Duodenal mucosa (tissue), 2 donors: ENCODE measurements at regions not wholly inside any gene's neighbourhood (a gene's known extent, or its start where the extent isn't known, plus 50 kb on each side); places are given as distances from the start of the nearest gene placed in this dataset.
"Not testable (repeated sequence)": the region's sequence is repeated elsewhere in the genome, so short reads cannot be mapped to it uniquely, and the experiment has no call there.

Source experiments
- H3K27ac ChIP-seq: one replicate; pipeline ENCODE4 v1.7.0; 2013; ENCODE audit warnings: low read depth, low read length
- H3K27me3 ChIP-seq, 2 donors: one replicate each; pipeline ENCODE4 v1.7.0; 2013; ENCODE audit warnings: low read length in 2 of 2, control low read depth in 1 of 2; ENCODE audit not compliant: insufficient read depth in 2 of 2, control insufficient read depth in 1 of 2
- H3K36me3 ChIP-seq, 2 donors: one replicate each; pipeline ENCODE4 v1.7.0; 2013; ENCODE audit warnings: low read length in 2 of 2, control low read depth in 1 of 2; ENCODE audit not compliant: insufficient read depth in 2 of 2, control insufficient read depth in 1 of 2
- H3K4me1 ChIP-seq, 2 donors: one replicate each; pipeline ENCODE4 v1.7.0; 2013; ENCODE audit warnings: low read length in 2 of 2, control low read depth in 1 of 2; ENCODE audit not compliant: insufficient read depth in 2 of 2, control insufficient read depth in 1 of 2
- H3K4me3 ChIP-seq, 2 donors: one replicate each; pipeline ENCODE4 v1.7.0; 2013; ENCODE audit warnings: low read length in 2 of 2, low read depth in 1 of 2
- H3K9ac ChIP-seq, 2 donors: one replicate each; pipeline ENCODE4 v1.7.0; 2013; ENCODE audit warnings: low read length in 2 of 2, low read depth in 1 of 2
- H3K9me3 ChIP-seq, 2 donors: one replicate each; pipeline ENCODE4 v1.7.0; 2013; ENCODE audit warnings: low read length in 2 of 2, control low read depth in 1 of 2; ENCODE audit not compliant: control insufficient read depth in 1 of 2

DNA sequence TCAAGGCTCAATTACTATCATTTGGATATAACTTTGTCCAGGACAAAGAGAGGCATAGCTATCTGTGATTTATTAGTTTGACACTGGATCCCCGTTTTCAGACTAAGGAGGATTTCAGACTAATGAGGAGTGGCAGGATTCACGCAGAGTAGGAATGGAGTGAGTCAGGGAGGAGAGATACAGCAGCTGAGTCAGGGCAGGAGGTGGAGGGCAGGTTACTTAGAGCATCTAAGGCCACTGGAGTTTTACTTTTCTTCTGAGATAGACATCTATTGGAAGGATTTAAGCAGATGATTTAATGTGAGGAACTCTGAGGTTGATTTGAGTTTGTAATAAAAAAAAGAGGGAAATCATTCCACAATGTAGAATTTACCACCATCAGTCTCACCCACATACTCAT, 110.6 kb downstream of the RPIA start:
- not testable (repeated sequence) for H3K27me3 ChIP-seq, H3K4me3 ChIP-seq, H3K27ac ChIP-seq, H3K9ac ChIP-seq, H3K9me3 ChIP-seq, H3K4me1 ChIP-seq, H3K36me3 ChIP-seq

DNA sequence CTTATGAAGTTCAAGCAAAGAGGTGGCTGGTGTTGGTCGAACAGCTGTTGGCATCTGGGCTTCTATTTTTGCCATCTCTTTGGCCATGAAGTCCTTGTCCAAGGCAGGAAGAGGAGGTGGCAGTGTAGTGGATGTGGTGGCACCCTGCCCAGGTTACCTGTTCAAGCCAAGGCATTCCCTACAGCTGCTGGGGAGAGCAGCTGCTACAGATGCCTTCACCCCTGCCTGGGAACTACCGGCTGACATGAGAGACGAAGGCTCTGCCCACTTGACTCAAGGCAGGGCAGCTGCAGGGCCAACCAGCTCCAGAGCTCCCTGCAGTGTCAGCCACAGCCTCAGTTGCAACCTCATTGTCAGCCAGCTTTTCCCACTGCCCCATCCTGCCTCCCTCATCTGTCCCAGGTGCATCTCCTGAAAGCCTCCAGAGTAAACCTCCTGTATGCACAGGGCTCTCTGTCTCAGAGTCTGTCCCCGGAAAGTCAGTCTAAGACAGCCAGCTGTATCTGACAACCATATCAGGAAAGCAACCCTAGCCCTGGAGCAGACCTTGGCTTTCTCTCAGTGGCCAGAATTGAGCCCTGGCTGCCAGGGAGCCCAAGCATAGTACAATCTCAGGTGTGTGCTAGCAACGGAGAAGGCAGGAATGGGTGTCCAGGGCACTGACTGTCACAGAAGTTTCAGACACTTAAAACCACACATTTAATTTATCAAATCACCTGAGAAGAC, 115.9 kb downstream of the RPIA start:
- Histone ChIP-seq H3K36me3 (no peaks in the 10 kb centered on the region), H3K27ac (no peak overlapping the region), H3K27me3 (no peaks in the 10 kb centered on the region), H3K9me3 (no peaks in the 10 kb centered on the region), H3K4me3 (no peak overlapping the region), H3K4me1 (no peaks in the 10 kb centered on the region), H3K9ac (no peak overlapping the region)

DNA sequence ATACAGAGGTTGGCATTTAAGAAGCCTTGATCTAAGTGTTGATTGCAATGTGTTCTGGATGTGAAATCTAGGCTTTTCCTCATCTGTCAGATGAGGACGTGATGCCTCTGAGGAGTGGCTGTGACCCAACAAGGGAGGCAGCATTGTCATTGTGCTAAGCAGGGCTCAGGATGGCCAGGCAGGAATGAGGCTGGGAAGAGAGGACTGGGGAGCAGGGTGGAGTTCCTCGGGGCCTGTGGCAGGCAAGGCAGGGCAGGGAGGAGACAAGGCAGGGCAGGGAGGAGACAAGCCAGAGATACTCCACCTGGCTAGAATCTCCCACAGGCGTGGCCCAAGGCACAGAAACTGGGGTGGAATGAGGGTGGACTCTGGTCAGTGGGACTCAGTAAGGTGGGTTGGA, 116.6 kb downstream of the RPIA start:
- H3K4me3 ChIP-seq = no peak overlapping the region
- H3K27ac ChIP-seq = no peak overlapping the region
- no peak overlapping the region for H3K9ac ChIP-seq
- H3K4me1 ChIP-seq = no peaks in the 10 kb centered on the region
- H3K27me3 ChIP-seq = no peaks in the 10 kb centered on the region
- no peaks in the 10 kb centered on the region for H3K36me3 ChIP-seq
- no peaks in the 10 kb centered on the region for H3K9me3 ChIP-seq

DNA sequence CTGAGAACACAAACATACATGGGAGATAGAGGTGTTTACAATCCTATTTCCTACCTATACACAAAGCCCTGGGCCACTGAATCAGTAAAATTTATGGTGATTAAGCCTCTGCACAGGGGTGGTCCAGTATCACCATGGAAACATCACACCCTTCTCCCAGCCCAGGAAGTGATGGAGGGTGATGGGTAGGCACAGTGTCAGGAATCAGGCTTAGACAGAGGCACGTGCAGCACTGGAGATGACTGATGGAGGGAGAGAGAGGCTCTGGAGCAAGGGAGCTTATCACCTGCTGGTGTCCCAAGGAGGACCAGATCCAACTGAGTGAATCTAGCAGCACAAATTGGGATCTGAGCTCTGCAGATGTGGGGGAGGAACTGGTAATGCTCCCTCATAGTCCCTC, 117.2 kb downstream of the RPIA start:
- H3K4me3 ChIP-seq = no peak overlapping the region
- H3K27ac ChIP-seq = no peak overlapping the region
- no peaks in the 10 kb centered on the region for H3K4me1 ChIP-seq
- no peaks in the 10 kb centered on the region for H3K36me3 ChIP-seq
- H3K9me3 ChIP-seq = no peaks in the 10 kb centered on the region
- H3K27me3 ChIP-seq = no peaks in the 10 kb centered on the region
- no peak overlapping the region for H3K9ac ChIP-seq

DNA sequence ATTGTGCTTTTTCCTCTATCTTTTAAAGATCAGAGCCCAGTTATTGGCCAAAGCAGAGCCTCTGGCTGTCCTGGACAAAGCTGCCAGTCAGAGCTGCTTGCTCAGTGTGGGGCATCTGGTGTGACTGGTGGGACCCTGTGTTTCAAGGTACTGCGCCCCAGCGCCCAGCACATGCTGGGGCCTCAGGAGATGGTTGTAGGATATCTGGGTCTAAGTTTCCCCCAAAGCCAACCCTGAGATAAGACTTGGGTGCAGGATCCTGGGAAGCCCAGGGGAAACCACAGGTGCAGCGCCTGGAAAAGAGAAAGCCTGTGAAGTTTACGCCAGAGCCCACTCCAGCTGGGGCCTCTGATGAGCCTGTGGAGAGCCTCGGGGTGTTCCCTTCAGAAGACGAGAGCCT, 117.7 kb downstream of the RPIA start:
- H3K4me3 ChIP-seq = no peak overlapping the region
- no peak overlapping the region for H3K27ac ChIP-seq
- H3K4me1 ChIP-seq = no peaks in the 10 kb centered on the region
- no peaks in the 10 kb centered on the region for H3K36me3 ChIP-seq
- H3K9me3 ChIP-seq = no peaks in the 10 kb centered on the region
- H3K27me3 ChIP-seq = no peaks in the 10 kb centered on the region
- no peak overlapping the region for H3K9ac ChIP-seq

DNA sequence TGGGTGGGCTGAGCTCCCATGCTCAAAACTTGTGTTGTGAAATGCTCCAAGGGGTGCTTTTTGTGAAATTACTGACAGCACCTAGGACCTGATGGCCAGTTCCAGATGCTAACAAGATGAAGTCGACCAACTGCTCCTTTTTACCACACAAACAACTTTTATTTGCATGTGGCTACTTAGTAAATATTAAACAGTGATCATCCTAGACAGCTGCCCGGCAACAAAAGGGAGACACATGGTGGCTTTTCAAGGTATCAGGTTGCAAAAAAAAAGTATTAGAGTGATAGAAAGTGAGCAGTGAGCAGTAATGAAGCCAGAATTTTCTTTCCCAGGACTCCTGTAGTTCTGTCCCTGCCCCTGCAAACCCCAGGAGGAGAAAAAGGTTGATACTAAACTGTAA, 118.5 kb downstream of the RPIA start:
- Histone ChIP-seq H3K27ac (no peak overlapping the region), H3K4me1 (no peaks in the 10 kb centered on the region), H3K27me3 (no peaks in the 10 kb centered on the region), H3K9me3 (no peaks in the 10 kb centered on the region), H3K4me3 (no peak overlapping the region), H3K9ac (no peak overlapping the region), H3K36me3 (no peaks in the 10 kb centered on the region)

DNA sequence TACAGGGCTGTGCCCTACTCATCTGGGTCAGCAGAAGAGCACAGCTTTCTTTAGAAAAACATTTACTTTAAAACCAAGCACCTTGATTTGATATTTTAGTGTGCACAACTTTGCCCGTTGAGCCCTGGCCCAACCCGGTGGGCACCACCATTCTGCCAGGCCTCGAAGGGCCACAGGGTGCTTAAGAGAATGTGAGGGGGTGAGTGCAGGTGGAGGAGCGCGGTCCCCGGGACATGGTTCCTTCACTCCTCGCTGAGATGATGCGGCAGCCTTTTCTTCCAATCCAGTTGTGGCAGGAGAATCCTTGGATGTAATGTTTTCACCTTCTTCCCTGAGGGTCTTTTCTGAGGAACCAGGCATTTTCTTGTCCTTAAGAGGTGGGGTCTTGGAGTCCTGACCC, 119.0 kb downstream of the RPIA start:
- no peaks in the 10 kb centered on the region for H3K27me3 ChIP-seq

DNA sequence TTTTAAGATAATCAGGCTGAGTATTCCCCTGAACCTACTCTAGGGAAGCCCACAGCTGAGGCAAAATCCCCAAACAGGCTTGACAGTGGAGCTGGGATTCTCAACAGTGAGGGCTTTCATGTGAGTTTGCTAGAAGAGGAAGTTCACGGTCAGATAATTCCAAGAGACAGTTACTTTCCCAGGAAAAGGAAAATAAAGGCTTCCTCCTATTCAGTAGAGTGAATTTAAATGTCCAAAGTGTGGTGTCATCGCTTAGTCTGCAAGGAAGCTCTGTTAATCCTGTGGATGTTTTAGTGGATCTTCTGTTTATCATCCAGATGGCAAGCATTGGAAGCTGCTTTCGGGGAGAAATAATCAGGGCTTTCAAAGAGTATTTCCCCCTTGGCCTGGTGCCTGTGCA, 119.8 kb downstream of the RPIA start:
- no peaks in the 10 kb centered on the region for H3K36me3 ChIP-seq
- H3K9me3 ChIP-seq = peaks cover 7 to 10% of the 10 kb centered on the region in 2 donors
- no peaks in the 10 kb centered on the region for H3K4me1 ChIP-seq
- no peak overlapping the region for H3K9ac ChIP-seq
- H3K27ac ChIP-seq = no peak overlapping the region
- no peak overlapping the region for H3K4me3 ChIP-seq
- H3K27me3 ChIP-seq = no peaks in the 10 kb centered on the region

More for the DNA sequence above, 119.0 kb downstream of the RPIA start:
- H3K27ac ChIP-seq = no peak overlapping the region
- H3K9ac ChIP-seq = no peak overlapping the region
- no peaks in the 10 kb centered on the region for H3K4me1 ChIP-seq
- no peaks in the 10 kb centered on the region for H3K36me3 ChIP-seq
- no peak overlapping the region for H3K4me3 ChIP-seq
- peaks cover 2 to 4% of the 10 kb centered on the region in 2 donors for H3K9me3 ChIP-seq

DNA sequence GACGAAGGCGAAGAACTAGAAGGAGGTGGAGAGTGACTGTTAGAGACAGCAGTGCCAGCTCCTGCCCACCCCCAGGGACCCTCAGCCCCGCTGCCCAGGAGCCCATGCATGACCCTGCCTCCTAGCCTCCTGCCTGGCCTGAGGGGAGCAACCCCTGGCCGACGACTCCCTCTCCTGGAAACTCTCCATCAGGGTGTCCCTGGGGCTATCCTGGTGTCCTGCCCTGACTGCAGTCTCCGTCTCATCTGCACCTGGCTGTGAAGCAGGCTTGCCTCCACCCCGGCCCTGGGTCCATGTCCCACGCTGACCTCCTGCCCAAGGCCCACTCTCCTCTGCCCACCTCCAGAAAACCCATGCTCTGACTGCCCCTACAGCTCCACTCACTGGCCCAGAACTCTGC, 120.2 kb downstream of the RPIA start:
- Histone ChIP-seq H3K9me3 (peaks cover 7 to 10% of the 10 kb centered on the region in 2 donors), H3K9ac (no peak overlapping the region), H3K4me1 (no peaks in the 10 kb centered on the region), H3K27me3 (no peaks in the 10 kb centered on the region), H3K36me3 (no peaks in the 10 kb centered on the region), H3K4me3 (no peak overlapping the region), H3K27ac (no peak overlapping the region)

DNA sequence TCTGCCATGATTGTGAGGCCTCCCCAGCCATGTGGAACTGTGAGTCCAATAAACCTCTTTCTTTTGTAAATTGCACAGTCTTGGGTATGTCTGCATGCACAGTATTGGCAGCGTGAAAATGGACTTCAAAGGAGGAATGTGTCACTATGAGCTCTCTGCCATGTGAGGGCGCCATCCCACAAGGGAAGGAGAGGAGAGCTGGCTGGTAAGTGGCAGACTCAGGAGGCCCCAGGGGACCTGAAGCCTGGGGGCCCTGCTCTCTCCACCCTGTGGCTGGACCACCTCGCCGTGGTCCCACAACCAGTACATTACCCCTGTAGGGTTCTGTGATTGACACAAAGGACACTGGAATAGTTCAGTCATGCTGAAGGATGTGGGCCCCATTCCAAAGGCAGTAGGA, 122.1 kb downstream of the RPIA start:
- Histone ChIP-seq H3K4me3 (no peak overlapping the region), H3K9me3 (peaks cover 7 to 10% of the 10 kb centered on the region in 2 donors), H3K36me3 (no peaks in the 10 kb centered on the region), H3K27ac (no peak overlapping the region), H3K4me1 (no peaks in the 10 kb centered on the region), H3K9ac (no peak overlapping the region), H3K27me3 (no peaks in the 10 kb centered on the region)

DNA sequence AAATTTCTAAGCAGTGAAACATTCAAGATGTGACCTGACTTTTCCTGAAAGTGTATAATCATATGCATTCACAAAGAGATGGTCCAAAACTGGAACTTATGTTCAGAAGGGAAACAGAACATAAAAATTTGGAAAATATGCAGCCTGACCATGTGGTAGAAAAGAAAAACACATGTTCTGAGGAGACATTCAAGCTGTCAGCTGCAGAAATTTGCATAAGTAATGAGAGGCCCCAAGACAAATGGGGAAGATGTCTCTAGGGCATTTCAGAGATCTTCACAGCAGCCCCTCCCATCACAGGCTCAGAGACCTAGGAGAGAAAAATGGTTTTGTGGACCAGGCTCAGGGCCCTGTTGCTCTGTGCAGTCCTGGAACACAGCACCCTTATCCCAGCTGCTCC, 123.8 kb downstream of the RPIA start:
- H3K9me3 ChIP-seq = peaks cover 7 to 10% of the 10 kb centered on the region in 2 donors
- no peaks in the 10 kb centered on the region for H3K4me1 ChIP-seq
- no peak overlapping the region for H3K9ac ChIP-seq
- H3K36me3 ChIP-seq = no peaks in the 10 kb centered on the region
- no peak overlapping the region for H3K4me3 ChIP-seq
- no peaks in the 10 kb centered on the region for H3K27me3 ChIP-seq
- no peak overlapping the region for H3K27ac ChIP-seq
